Loucy (cell line): ENCODE measurements at regions not wholly inside any gene's neighbourhood (a gene's known extent, or its start where the extent isn't known, plus 50 kb on each side); places are given as distances from the start of the nearest gene placed in this dataset.

Source experiments
- H2AFZ ChIP-seq: fragments of 200-600 bp; sonication (generic); 2 replicates; pipeline ENCODE4 v1.6.0; 2016; ENCODE audit warnings: antibody characterized with exemption, mild to moderate bottlenecking, low read length, moderate library complexity
- H3F3A ChIP-seq: fragments of 200-600 bp; 2 replicates; pipeline ENCODE4 v1.6.0; 2016; ENCODE audit warnings: antibody characterized with exemption, low read depth, mild to moderate bottlenecking
- H3K27me3 ChIP-seq: fragments of 200-600 bp; sonication (generic); 2 replicates; pipeline ENCODE4 v1.6.1; 2014; ENCODE audit warnings: low read length, mild to moderate bottlenecking; ENCODE audit not compliant: insufficient read depth, poor library complexity, severe bottlenecking
- H3K36me3 ChIP-seq: fragments of 200-600 bp; sonication (generic); 2 replicates; pipeline ENCODE4 v1.6.1; 2016; ENCODE audit warnings: low read length; ENCODE audit not compliant: insufficient read depth
- H3K4me1 ChIP-seq: fragments of 200-600 bp; sonication (generic); 2 replicates; pipeline ENCODE4 v1.5.1; 2014; ENCODE audit warnings: low read length, mild to moderate bottlenecking; ENCODE audit not compliant: insufficient read depth, poor library complexity, severe bottlenecking
- H3K4me2 ChIP-seq: fragments of 200-600 bp; sonication (generic); 2 replicates; pipeline ENCODE4 v1.6.0; 2014; ENCODE audit warnings: antibody characterized with exemption, low read length, low read depth, mild to moderate bottlenecking; ENCODE audit not compliant: poor library complexity, severe bottlenecking
- H3K4me3 ChIP-seq: fragments of 200-600 bp; sonication (generic); 2 replicates; pipeline ENCODE4 v1.5.1; 2014; ENCODE audit warnings: low read length, mild to moderate bottlenecking, mixed read lengths; ENCODE audit not compliant: poor library complexity, severe bottlenecking
- H3K79me2 ChIP-seq: fragments of 200-600 bp; sonication (generic); 2 replicates; pipeline ENCODE4 v1.6.1; 2014; ENCODE audit warnings: low read length; ENCODE audit not compliant: insufficient read depth
- H3K9ac ChIP-seq: fragments of 200-600 bp; sonication (generic); 2 replicates; pipeline ENCODE4 v1.6.0; 2014; ENCODE audit warnings: mild to moderate bottlenecking, low read depth, low read length, moderate library complexity; ENCODE audit not compliant: poor library complexity, severe bottlenecking
- H3K9me2 ChIP-seq: fragments of 200-600 bp; sonication (generic); replicated peaks from 2 replicates; pipeline ENCODE4 v1.6.1; 2016; ENCODE audit warnings: low read depth, low read length, mixed read lengths
- H3K9me3 ChIP-seq: fragments of 200-600 bp; sonication (generic); 2 replicates; pipeline ENCODE4 v1.6.1; 2014; ENCODE audit warnings: mild to moderate bottlenecking, antibody characterized with exemption, low read length, low read depth; ENCODE audit not compliant: insufficient read depth
- H4K20me1 ChIP-seq: fragments of 200-600 bp; sonication (generic); 2 replicates; pipeline ENCODE4 v1.6.0; 2014; ENCODE audit warnings: antibody characterized with exemption, low read length, mild to moderate bottlenecking; ENCODE audit not compliant: insufficient read depth, poor library complexity, severe bottlenecking
- EZH2phosphoT487 ChIP-seq: fragments of 200-600 bp; IDR thresholded peaks from 2 replicates; pipeline ENCODE4 v1.6.1; 2018; ENCODE audit warnings: antibody characterized with exemption, mild to moderate bottlenecking, moderate library complexity, borderline replicate concordance
- TF ChIP-seq, protein P1 (sequence below): fragments of 200-600 bp; sonication (generic); conservative IDR thresholded peaks from 2 replicates; pipeline ENCODE4 v1.5.1; 2014; ENCODE audit warnings: mild to moderate bottlenecking, antibody characterized with exemption, low read length

GRCh38 chr6:14838133-14838583 is 407.7 kb upstream of the JARID2 start:
- H3K4me2 ChIP-seq, result no peak overlapping the region
- no peaks in the 10 kb centered on the region for H3K27me3 ChIP-seq
- H3K79me2 ChIP-seq, result no peaks in the 10 kb centered on the region
- H2AFZ ChIP-seq, result no peak overlapping the region
- no peaks in the 10 kb centered on the region for H4K20me1 ChIP-seq
- no peaks in the 10 kb centered on the region for H3K36me3 ChIP-seq
- no peak overlapping the region for H3K9ac ChIP-seq
- no peaks in the 10 kb centered on the region for H3K9me2 ChIP-seq
- H3K9me3 ChIP-seq, result no peaks in the 10 kb centered on the region
- peaks cover 22% of the 10 kb centered on the region for H3K4me1 ChIP-seq
- H3K4me3 ChIP-seq, result no peak overlapping the region
- no peak for TF ChIP-seq EZH2phosphoT487
- TF ChIP-seq, protein P1, sequence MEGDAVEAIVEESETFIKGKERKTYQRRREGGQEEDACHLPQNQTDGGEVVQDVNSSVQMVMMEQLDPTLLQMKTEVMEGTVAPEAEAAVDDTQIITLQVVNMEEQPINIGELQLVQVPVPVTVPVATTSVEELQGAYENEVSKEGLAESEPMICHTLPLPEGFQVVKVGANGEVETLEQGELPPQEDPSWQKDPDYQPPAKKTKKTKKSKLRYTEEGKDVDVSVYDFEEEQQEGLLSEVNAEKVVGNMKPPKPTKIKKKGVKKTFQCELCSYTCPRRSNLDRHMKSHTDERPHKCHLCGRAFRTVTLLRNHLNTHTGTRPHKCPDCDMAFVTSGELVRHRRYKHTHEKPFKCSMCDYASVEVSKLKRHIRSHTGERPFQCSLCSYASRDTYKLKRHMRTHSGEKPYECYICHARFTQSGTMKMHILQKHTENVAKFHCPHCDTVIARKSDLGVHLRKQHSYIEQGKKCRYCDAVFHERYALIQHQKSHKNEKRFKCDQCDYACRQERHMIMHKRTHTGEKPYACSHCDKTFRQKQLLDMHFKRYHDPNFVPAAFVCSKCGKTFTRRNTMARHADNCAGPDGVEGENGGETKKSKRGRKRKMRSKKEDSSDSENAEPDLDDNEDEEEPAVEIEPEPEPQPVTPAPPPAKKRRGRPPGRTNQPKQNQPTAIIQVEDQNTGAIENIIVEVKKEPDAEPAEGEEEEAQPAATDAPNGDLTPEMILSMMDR, result no peak
- no peaks in the 10 kb centered on the region for H3F3A ChIP-seq

- no peaks in the 10 kb centered on the region for H4K20me1 ChIP-seq
- no peaks in the 10 kb centered on the region for H3K9me3 ChIP-seq
- H3K4me3 ChIP-seq, result no peak overlapping the region
- no peaks in the 10 kb centered on the region for H3K9me2 ChIP-seq
- no peaks in the 10 kb centered on the region for H3F3A ChIP-seq
- no peaks in the 10 kb centered on the region for H3K27me3 ChIP-seq
- peaks cover 8% of the 10 kb centered on the region for H3K4me1 ChIP-seq
- no peak overlapping the region for H3K4me2 ChIP-seq
- H2AFZ ChIP-seq, result no peak overlapping the region
- no peak overlapping the region for H3K9ac ChIP-seq
- no peaks in the 10 kb centered on the region for H3K79me2 ChIP-seq
- no peaks in the 10 kb centered on the region for H3K36me3 ChIP-seq
- no peak for TF ChIP-seq EZH2phosphoT487
- TF ChIP-seq, protein P1, result no peak
Observed at GRCh38 chr6:14841901-14842421, 403.9 kb upstream of the JARID2 start.

DNA sequence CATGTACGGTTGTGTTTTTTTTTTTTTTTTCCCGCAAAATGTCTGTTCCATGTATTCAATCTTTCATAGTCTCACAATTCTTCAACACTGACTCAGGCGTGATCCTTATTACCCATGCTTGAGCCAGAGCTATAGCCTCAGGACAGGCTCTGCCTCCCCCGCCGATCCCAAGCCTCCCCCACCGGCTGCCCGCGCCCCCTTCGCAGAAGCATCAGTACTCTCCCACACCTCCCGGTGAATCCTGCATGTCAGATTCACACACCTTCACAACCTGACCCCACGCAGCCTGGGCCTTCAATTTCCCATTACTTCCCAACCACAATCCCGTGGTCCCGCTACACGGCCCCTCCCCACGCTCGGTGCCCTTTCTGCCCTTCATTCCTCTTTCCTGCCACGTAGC is 401.5 kb upstream of the JARID2 start:
- no peaks in the 10 kb centered on the region for H3K79me2 ChIP-seq
- no peaks in the 10 kb centered on the region for H3K27me3 ChIP-seq
- H3K9me3 ChIP-seq, result no peaks in the 10 kb centered on the region
- H3K36me3 ChIP-seq, result no peaks in the 10 kb centered on the region
- H3K4me2 ChIP-seq, result no peak overlapping the region
- H4K20me1 ChIP-seq, result no peaks in the 10 kb centered on the region
- no peak overlapping the region for H3K9ac ChIP-seq
- no peaks in the 10 kb centered on the region for H3K9me2 ChIP-seq
- no peak overlapping the region for H2AFZ ChIP-seq
- no peaks in the 10 kb centered on the region for H3F3A ChIP-seq
- H3K4me1 ChIP-seq, result no peaks in the 10 kb centered on the region
- H3K4me3 ChIP-seq, result no peak overlapping the region
- TF ChIP-seq EZH2phosphoT487, result no peak

DNA sequence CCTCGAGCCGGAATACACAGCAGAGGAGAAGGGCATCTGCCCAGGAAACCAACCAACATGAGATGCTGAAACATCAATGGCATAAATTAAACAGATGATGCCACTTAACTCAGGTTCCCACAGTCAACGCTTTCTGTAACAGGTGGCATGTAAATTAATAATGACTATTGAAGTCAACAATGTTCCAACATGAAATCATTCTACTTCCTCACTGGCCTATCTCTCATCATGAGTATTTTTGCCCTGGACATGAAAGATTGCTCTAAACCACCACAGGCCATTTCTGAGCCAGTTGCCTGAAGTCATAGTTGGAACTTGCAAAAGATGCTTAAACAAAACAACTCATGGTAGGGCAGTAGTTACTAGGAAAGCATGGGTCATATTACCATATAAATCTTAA is 397.9 kb upstream of the JARID2 start:
- H3K4me3 ChIP-seq, result no peak overlapping the region
- H4K20me1 ChIP-seq, result no peaks in the 10 kb centered on the region
- no peak overlapping the region for H2AFZ ChIP-seq
- no peaks in the 10 kb centered on the region for H3F3A ChIP-seq
- TF ChIP-seq EZH2phosphoT487, result no peak
- TF ChIP-seq, protein P1, result no peak
- no peaks in the 10 kb centered on the region for H3K27me3 ChIP-seq
- no peak overlapping the region for H3K4me2 ChIP-seq
- H3K9me3 ChIP-seq, result no peaks in the 10 kb centered on the region
- H3K9ac ChIP-seq, result no peak overlapping the region
- H3K9me2 ChIP-seq, result no peaks in the 10 kb centered on the region
- peaks cover 5% of the 10 kb centered on the region for H3K4me1 ChIP-seq
- no peaks in the 10 kb centered on the region for H3K79me2 ChIP-seq
- no peaks in the 10 kb centered on the region for H3K36me3 ChIP-seq
